Mesenchymal stem cell (in vitro differentiated cells and primary cell): ENCODE measurements at regions not wholly inside any gene's neighbourhood (a gene's known extent, or its start where the extent isn't known, plus 50 kb on each side); places are given as distances from the start of the nearest gene placed in this dataset.
A peak's percentile ranks its signal among the peaks of the same experiment; 100 is the strongest.

Source experiments
- DNase-seq: peaks from one replicate; pipeline ENCODE4 v3.0.0-alpha.2; 2013
- H2AFZ ChIP-seq: one replicate; pipeline ENCODE4 v1.6.1; 2013; ENCODE audit warnings: low read depth, mild to moderate bottlenecking, control low read depth, inconsistent platforms, low read length, moderate library complexity
- H2AK5ac ChIP-seq: 2 replicates; pipeline ENCODE4 v1.6.1; 2013; ENCODE audit warnings: low read length, moderate library complexity, mild to moderate bottlenecking, inconsistent platforms; ENCODE audit not compliant: severe bottlenecking
- H2BK120ac ChIP-seq: one replicate; pipeline ENCODE4 v1.6.1; 2013; ENCODE audit warnings: low read depth, mild to moderate bottlenecking, inconsistent platforms, low read length, moderate library complexity
- H2BK12ac ChIP-seq, 2 experiments: one replicate each; pipeline ENCODE4 v1.6.1; 2013; ENCODE audit warnings: inconsistent platforms in 2 of 2, low read length in 2 of 2, mild to moderate bottlenecking in 2 of 2, moderate library complexity in 2 of 2, control low read depth in 1 of 2
- H2BK15ac ChIP-seq: one replicate; pipeline ENCODE4 v1.6.1; 2013; ENCODE audit warnings: mild to moderate bottlenecking, low read depth, inconsistent platforms; ENCODE audit not compliant: poor library complexity, severe bottlenecking
- H2BK5ac ChIP-seq: 2 replicates; pipeline ENCODE4 v1.6.1; 2013; ENCODE audit warnings: low read depth, mild to moderate bottlenecking, low read length, control low read depth, inconsistent platforms; ENCODE audit not compliant: poor library complexity, severe bottlenecking
- H3K14ac ChIP-seq, 2 experiments: one replicate each; pipeline ENCODE4 v1.6.1; 2013; ENCODE audit warnings: inconsistent platforms in 2 of 2, low read length in 2 of 2, control low read depth in 1 of 2, mild to moderate bottlenecking in 1 of 2, moderate library complexity in 1 of 2
- H3K18ac ChIP-seq, 2 experiments: one replicate each; pipeline ENCODE4 v1.6.1; 2013; ENCODE audit warnings: inconsistent platforms in 2 of 2, low read length in 2 of 2, control low read depth in 1 of 2, low read depth in 1 of 2, mild to moderate bottlenecking in 1 of 2
- H3K23ac ChIP-seq, 2 experiments: one replicate each; pipeline ENCODE4 v1.6.1; 2013; ENCODE audit warnings: inconsistent platforms in 2 of 2, low read length in 2 of 2, mild to moderate bottlenecking in 2 of 2, moderate library complexity in 2 of 2, control low read depth in 1 of 2
- H3K27ac ChIP-seq: 2 replicates; pipeline ENCODE4 v1.5.1; 2013; ENCODE audit warnings: mild to moderate bottlenecking, moderate library complexity, low read length, control low read depth, inconsistent platforms; ENCODE audit not compliant: poor library complexity, severe bottlenecking
- H3K27me3 ChIP-seq, 2 experiments: 2 replicates each; pipeline versions ENCODE4 v1.6.1 to v1.7.0; 2013; ENCODE audit warnings: low read length in 2 of 2, mild to moderate bottlenecking in 2 of 2, moderate library complexity in 2 of 2, control low read depth in 1 of 2, inconsistent platforms in 1 of 2; ENCODE audit not compliant: control insufficient read depth in 1 of 2, insufficient read depth in 1 of 2
- H3K36me3 ChIP-seq, 2 experiments: 2 replicates each; pipeline versions ENCODE4 v1.6.1 to v1.7.0; 2013; ENCODE audit warnings: low read length in 2 of 2, control low read depth in 1 of 2, inconsistent platforms in 1 of 2, low read depth in 1 of 2, mild to moderate bottlenecking in 1 of 2; ENCODE audit not compliant: insufficient read depth in 2 of 2, control insufficient read depth in 1 of 2
- H3K4ac ChIP-seq, 2 experiments: one replicate each; pipeline ENCODE4 v1.6.1; 2013; ENCODE audit warnings: inconsistent platforms in 2 of 2, low read length in 2 of 2, mild to moderate bottlenecking in 2 of 2, moderate library complexity in 2 of 2, control low read depth in 1 of 2, low read depth in 1 of 2
- H3K4me1 ChIP-seq: 2 replicates; pipeline ENCODE4 v1.6.1; 2013; ENCODE audit warnings: low read depth, low read length, control low read depth; ENCODE audit not compliant: control insufficient read depth, insufficient read depth
- H3K4me2 ChIP-seq: 2 replicates; pipeline ENCODE4 v1.6.1; 2013; ENCODE audit warnings: low read length, mild to moderate bottlenecking, inconsistent platforms; ENCODE audit not compliant: poor library complexity, severe bottlenecking
- H3K4me3 ChIP-seq, 2 experiments: 2 replicates each; pipeline versions ENCODE4 v1.5.1 to v1.7.0; 2013; ENCODE audit warnings: low read length in 2 of 2, mild to moderate bottlenecking in 2 of 2, control low read depth in 1 of 2, low read depth in 1 of 2; ENCODE audit not compliant: insufficient read depth in 1 of 2
- H3K79me1 ChIP-seq: replicated peaks from 2 replicates; pipeline ENCODE4 v1.6.1; 2013; ENCODE audit warnings: mild to moderate bottlenecking, control low read depth, low read length, inconsistent platforms; ENCODE audit not compliant: poor library complexity, severe bottlenecking
- H3K9ac ChIP-seq: 2 replicates; pipeline ENCODE4 v1.7.0; 2013; ENCODE audit warnings: mild to moderate bottlenecking, low read length, moderate library complexity
- H3K9me3 ChIP-seq: 2 replicates; pipeline ENCODE4 v1.7.0; 2013; ENCODE audit warnings: mild to moderate bottlenecking, low read length; ENCODE audit not compliant: control insufficient read depth
- H4K8ac ChIP-seq: one replicate; pipeline ENCODE4 v1.6.1; 2013; ENCODE audit warnings: inconsistent platforms, mild to moderate bottlenecking, low read length, moderate library complexity
- H4K91ac ChIP-seq: one replicate; pipeline ENCODE4 v1.6.1; 2013; ENCODE audit warnings: mild to moderate bottlenecking, low read length, inconsistent platforms
- WGBS: methylation state at CpG from one replicate; pipeline ENCODE4 v1.1.7; 2013; ENCODE audit warnings: mixed read lengths; 5-methylcytosine and 5-hydroxymethylcytosine counted together

DNA sequence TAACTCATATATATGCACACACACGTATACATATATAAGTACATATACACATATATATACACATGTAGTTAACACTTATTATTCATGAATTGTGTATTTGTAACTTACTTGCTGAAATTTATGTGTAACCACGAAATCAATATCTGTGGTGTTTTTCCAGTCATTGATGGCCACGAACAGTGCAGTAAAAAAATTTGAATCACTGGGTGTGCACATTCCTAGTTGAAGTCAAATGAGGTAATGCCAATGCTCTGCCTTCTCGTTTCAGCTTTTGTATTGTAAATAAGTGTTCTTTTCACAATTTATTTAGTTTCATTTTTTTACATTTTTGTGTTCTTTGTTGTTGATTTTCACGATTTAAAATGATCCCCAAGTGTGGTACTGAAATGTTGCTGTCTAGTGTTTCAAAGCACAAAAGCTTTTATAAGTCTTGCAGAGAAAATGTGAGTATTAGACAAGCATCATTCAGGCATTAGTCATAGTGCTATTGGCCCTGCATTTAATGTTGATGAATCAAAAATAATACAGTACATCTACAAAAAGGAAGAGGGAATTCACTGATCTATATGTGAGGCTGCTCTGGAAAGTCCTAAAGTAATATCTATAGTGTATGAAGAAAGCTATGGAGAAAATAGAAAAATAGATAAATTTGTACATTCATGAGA lies 419.0 kb downstream of the DSC3 start:
- no peak overlapping the region for H4K91ac ChIP-seq
- DNase-seq: peak; percentile 3
- H3K4me3 ChIP-seq: no peak overlapping the region
- no peak overlapping the region for H2BK120ac ChIP-seq
- H3K9me3 ChIP-seq: no peaks in the 10 kb centered on the region
- no peaks in the 10 kb centered on the region for H3K4me1 ChIP-seq
- no peak overlapping the region for H3K4ac ChIP-seq
- no peak overlapping the region for H3K27ac ChIP-seq
- H3K23ac ChIP-seq: no peak overlapping the region
- no peak overlapping the region for H3K4me2 ChIP-seq
- 66% methylated on average over 3 of the region's 5 CpGs for WGBS
- no peaks in the 10 kb centered on the region for H3K27me3 ChIP-seq
- H2BK5ac ChIP-seq: no peak overlapping the region
- no peak overlapping the region for H3K14ac ChIP-seq
- no peaks in the 10 kb centered on the region for H3K79me1 ChIP-seq
- no peak overlapping the region for H2AFZ ChIP-seq
- H2BK12ac ChIP-seq: no peak overlapping the region
- H3K18ac ChIP-seq: no peak overlapping the region
- H4K8ac ChIP-seq: no peak overlapping the region
- no peak overlapping the region for H2BK15ac ChIP-seq
- no peak overlapping the region for H3K9ac ChIP-seq
- no peaks in the 10 kb centered on the region for H3K36me3 ChIP-seq
- no peak overlapping the region for H2AK5ac ChIP-seq

DNA sequence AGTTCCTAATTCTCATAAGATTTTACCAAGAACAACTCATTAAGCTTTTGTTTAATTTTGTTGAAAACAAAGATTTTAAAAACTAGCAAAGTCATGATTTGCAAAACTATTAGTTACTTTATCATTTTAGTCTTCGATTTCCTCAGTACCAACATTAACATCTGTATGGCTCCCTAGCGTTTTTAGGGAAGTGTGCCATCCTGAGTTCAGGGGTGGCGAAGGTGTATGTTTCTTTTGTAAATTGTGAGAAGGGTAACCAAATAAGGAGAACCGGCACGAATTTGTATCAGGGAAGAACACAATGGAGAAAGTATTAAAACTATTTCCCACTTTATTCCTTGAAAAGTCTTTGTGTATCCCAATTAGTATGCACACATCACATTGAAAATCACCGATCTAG lies 419.9 kb downstream of the DSC3 start:
- no peak overlapping the region for H2BK5ac ChIP-seq
- H3K27ac ChIP-seq: no peak overlapping the region
- H2BK15ac ChIP-seq: no peak overlapping the region
- no peak overlapping the region for H2BK120ac ChIP-seq
- H3K27me3 ChIP-seq: no peaks in the 10 kb centered on the region
- no peak overlapping the region for H3K18ac ChIP-seq
- no peak overlapping the region for H2AK5ac ChIP-seq
- no peak overlapping the region for H2AFZ ChIP-seq
- no peak overlapping the region for H3K14ac ChIP-seq
- no peaks in the 10 kb centered on the region for H3K36me3 ChIP-seq
- H2BK12ac ChIP-seq: no peak overlapping the region
- no peak overlapping the region for H3K4me3 ChIP-seq
- WGBS: 64% methylated on average over 4 of the region's 6 CpGs
- no peak overlapping the region for H4K91ac ChIP-seq
- no peak overlapping the region for H3K4ac ChIP-seq
- no peak overlapping the region for H3K4me2 ChIP-seq
- no peaks in the 10 kb centered on the region for H3K79me1 ChIP-seq
- H3K9ac ChIP-seq: no peak overlapping the region
- H3K4me1 ChIP-seq: no peaks in the 10 kb centered on the region
- no peak overlapping the region for H4K8ac ChIP-seq
- DNase-seq: no peak
- no peak overlapping the region for H3K23ac ChIP-seq
- H3K9me3 ChIP-seq: no peaks in the 10 kb centered on the region

DNA sequence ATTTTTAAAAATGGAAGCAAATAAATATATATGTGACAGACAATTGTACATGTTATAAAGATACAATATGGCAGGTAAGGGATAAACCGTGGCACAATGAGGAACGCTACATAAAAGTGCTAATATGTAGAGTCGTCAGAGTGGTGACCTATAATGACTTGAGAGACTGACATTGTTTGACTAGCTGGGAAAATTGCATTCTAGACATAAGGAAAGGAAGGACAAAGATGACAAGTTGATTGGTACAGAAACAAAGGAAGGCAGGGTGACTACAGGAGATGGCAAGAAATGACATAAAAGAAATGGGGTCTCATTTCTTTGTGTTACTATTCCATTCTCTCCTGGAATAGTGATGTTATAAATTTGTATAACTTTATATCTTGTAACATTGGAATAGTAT lies 420.4 kb downstream of the DSC3 start:
- no peak overlapping the region for H3K14ac ChIP-seq
- no peak overlapping the region for H2AK5ac ChIP-seq
- DNase-seq: no peak
- H3K4ac ChIP-seq: no peak overlapping the region
- H3K9ac ChIP-seq: no peak overlapping the region
- no peak overlapping the region for H4K91ac ChIP-seq
- no peaks in the 10 kb centered on the region for H3K79me1 ChIP-seq
- H3K4me2 ChIP-seq: no peak overlapping the region
- H2BK12ac ChIP-seq: no peak overlapping the region
- H3K9me3 ChIP-seq: no peaks in the 10 kb centered on the region
- no peak overlapping the region for H2AFZ ChIP-seq
- H3K4me1 ChIP-seq: no peaks in the 10 kb centered on the region
- no peak overlapping the region for H2BK15ac ChIP-seq
- H3K27ac ChIP-seq: no peak overlapping the region
- H3K18ac ChIP-seq: no peak overlapping the region
- no peak overlapping the region for H4K8ac ChIP-seq
- no peak overlapping the region for H2BK5ac ChIP-seq
- no peak overlapping the region for H3K23ac ChIP-seq
- 90% methylated on average over 3 of the region's 3 CpGs for WGBS
- H3K36me3 ChIP-seq: no peaks in the 10 kb centered on the region
- H3K4me3 ChIP-seq: no peak overlapping the region
- no peaks in the 10 kb centered on the region for H3K27me3 ChIP-seq
- H2BK120ac ChIP-seq: no peak overlapping the region

DNA sequence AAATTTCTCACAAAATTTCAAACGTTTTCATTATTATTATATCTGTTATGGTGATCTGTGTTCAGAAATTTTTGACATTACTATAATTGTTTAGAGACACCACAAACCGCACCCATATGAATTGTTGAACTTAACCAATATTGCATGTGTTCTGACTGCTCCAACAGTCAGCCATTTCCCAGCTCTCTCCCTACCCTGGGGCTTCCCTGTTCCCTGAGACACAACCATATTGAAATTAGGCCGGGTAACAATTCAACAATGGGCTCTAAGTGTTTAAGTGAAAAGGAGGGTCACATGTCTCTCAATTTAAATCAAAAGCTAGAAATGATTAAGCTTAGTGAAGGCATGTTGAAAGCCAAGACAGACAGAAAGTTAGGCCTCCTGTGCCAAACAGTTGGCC lies 424.0 kb downstream of the DSC3 start:
- no peak overlapping the region for H2BK5ac ChIP-seq
- H3K23ac ChIP-seq: no peak overlapping the region
- H2BK15ac ChIP-seq: no peak overlapping the region
- no peak overlapping the region for H3K9ac ChIP-seq
- no peak overlapping the region for H2AFZ ChIP-seq
- 97% methylated on average over 2 of the region's 3 CpGs for WGBS
- H2BK12ac ChIP-seq: no peak overlapping the region
- H3K18ac ChIP-seq: no peak overlapping the region
- H3K9me3 ChIP-seq: no peaks in the 10 kb centered on the region
- H3K4me3 ChIP-seq: no peak overlapping the region
- no peaks in the 10 kb centered on the region for H3K79me1 ChIP-seq
- H3K4me2 ChIP-seq: no peak overlapping the region
- H2AK5ac ChIP-seq: no peak overlapping the region
- H3K36me3 ChIP-seq: no peaks in the 10 kb centered on the region
- H3K27ac ChIP-seq: no peak overlapping the region
- no peak overlapping the region for H2BK120ac ChIP-seq
- H3K4me1 ChIP-seq: no peaks in the 10 kb centered on the region
- H3K14ac ChIP-seq: no peak overlapping the region
- no peaks in the 10 kb centered on the region for H3K27me3 ChIP-seq
- DNase-seq: no peak
- H3K4ac ChIP-seq: no peak overlapping the region
- no peak overlapping the region for H4K91ac ChIP-seq
- H4K8ac ChIP-seq: no peak overlapping the region
